SH-SY5Y (cell line): ENCODE measurements at regions not wholly inside any gene's neighbourhood (a gene's known extent, or its start where the extent isn't known, plus 50 kb on each side); places are given as distances from the start of the nearest gene placed in this dataset.

Experiments
- GATA2 ChIP-seq: IDR thresholded peaks from 2 replicates; pipeline ENCODE4 v1.6.1; 2011; ENCODE audit warnings: mild to moderate bottlenecking, low read depth, low read length
- GATA3 ChIP-seq: IDR thresholded peaks from 2 replicates; pipeline ENCODE4 v1.6.1; 2011; ENCODE audit warnings: low read depth, mild to moderate bottlenecking, low read length, moderate library complexity

- TF ChIP-seq GATA3 (no peak), GATA2 (no peak)
Measured at GRCh38 chr3:16119887-16120286, 54.6 kb upstream of the GALNT15 start.
